HEK293 (cell line): ENCODE measurements at regions not wholly inside any gene's neighbourhood (a gene's known extent, or its start where the extent isn't known, plus 50 kb on each side); places are given as distances from the start of the nearest gene placed in this dataset.
A peak's percentile ranks its signal among the peaks of the same experiment; 100 is the strongest.

ENCODE experiments used
- CTCF ChIA-PET: fragments of 350-600 bp; formaldehyde crosslinking; extraction: SDS; loops from one replicate; lab custom pipeline; 2021; ENCODE audit warnings: antibody characterized with exemption; lab: Yijun Ruan, JAX
- POLR2A ChIA-PET: fragments of 300-600 bp; formaldehyde crosslinking; extraction: SDS; loops from one replicate; lab custom pipeline; 2020; ENCODE audit warnings: antibody characterized with exemption, inconsistent platforms; lab: Yijun Ruan, JAX
- H3K27ac ChIP-seq: fragments of 200-500 bp; sonication (Bioruptor generic); 2 replicates; pipeline ENCODE4 v1.5.1; 2014; ENCODE audit warnings: low read depth, low read length, control low read depth, inconsistent platforms; ENCODE audit errors: extremely low read depth
- H3K36me3 ChIP-seq, 2 experiments: fragments of 200-500 bp in 1 of 2; sonication (Bioruptor generic) in 1 of 2; 1 replicate in 1 of 2; 2 replicates in 1 of 2; pipeline ENCODE4 v1.5.1; 2014 to 2017; ENCODE audit warnings: inconsistent platforms in 2 of 2, low read length in 2 of 2; ENCODE audit not compliant: control insufficient read depth in 2 of 2, insufficient read depth in 1 of 2
- H3K4me1 ChIP-seq: fragments of 200-500 bp; sonication (Bioruptor generic); 2 replicates; pipeline ENCODE4 v1.5.1; 2014; ENCODE audit warnings: mild to moderate bottlenecking, low read length, inconsistent platforms; ENCODE audit not compliant: control insufficient read depth, insufficient read depth
- H3K4me3 ChIP-seq: 2 replicates; pipeline ENCODE4 v1.5.1; 2011; ENCODE audit warnings: low read depth, mild to moderate bottlenecking, control low read depth, low read length, moderate library complexity
- H3K9me3 ChIP-seq: fragments of 200-500 bp; sonication (Bioruptor generic); 2 replicates; pipeline ENCODE4 v1.5.1; 2014; ENCODE audit warnings: low read depth, low read length, inconsistent platforms; ENCODE audit not compliant: control insufficient read depth, insufficient read depth
- BCL11B ChIP-seq: fragments of 450-650 bp; formaldehyde crosslinking; IDR thresholded peaks from 2 replicates; pipeline ENCODE4 v1.5.1; 2016; ENCODE audit warnings: low read depth, missing biosample characterization, missing genetic modification characterization
- ELK4 ChIP-seq: IDR thresholded peaks from 2 replicates; pipeline ENCODE4 v1.6.1; 2011; ENCODE audit warnings: mild to moderate bottlenecking, low read depth, low read length, borderline replicate concordance
- GLIS2 ChIP-seq: fragments of 450-650 bp; formaldehyde crosslinking; IDR thresholded peaks from 2 replicates; pipeline ENCODE4 v1.5.1; 2016; ENCODE audit warnings: missing biosample characterization, missing genetic modification characterization
- OSR2 ChIP-seq: fragments of 450-650 bp; formaldehyde crosslinking; IDR thresholded peaks from 2 replicates; pipeline ENCODE4 v1.5.1; 2016; ENCODE audit warnings: missing biosample characterization, missing genetic modification characterization
- PBX3 ChIP-seq: sonication (generic); formaldehyde crosslinking; IDR thresholded peaks from 2 replicates; pipeline ENCODE4 v1.8.1; 2022; ENCODE audit warnings: mild to moderate bottlenecking, moderate library complexity, missing genetic modification reagents
- PRDM6 ChIP-seq: fragments of 450-650 bp; formaldehyde crosslinking; IDR thresholded peaks from 2 replicates; pipeline ENCODE4 v1.5.1; 2017; ENCODE audit warnings: missing biosample characterization, missing genetic modification characterization
- ZBTB1 ChIP-seq: fragments of 450-650 bp; formaldehyde crosslinking; IDR thresholded peaks from 2 replicates; pipeline ENCODE4 v1.5.1; 2016; ENCODE audit warnings: missing biosample characterization, missing genetic modification characterization
- ZBTB20 ChIP-seq: fragments of 450-650 bp; formaldehyde crosslinking; IDR thresholded peaks from 2 replicates; pipeline ENCODE4 v1.5.1; 2016; ENCODE audit warnings: missing biosample characterization, missing genetic modification characterization
- ZFP37 ChIP-seq: fragments of 450-650 bp; formaldehyde crosslinking; IDR thresholded peaks from 2 replicates; pipeline ENCODE4 v1.5.1; 2016; ENCODE audit warnings: missing biosample characterization, missing genetic modification characterization
- ZIC2 ChIP-seq: fragments of 450-650 bp; formaldehyde crosslinking; IDR thresholded peaks from 2 replicates; pipeline ENCODE4 v1.5.1; 2016; ENCODE audit warnings: missing biosample characterization, missing genetic modification characterization
- ZNF133 ChIP-seq: fragments of 450-650 bp; formaldehyde crosslinking; IDR thresholded peaks from 2 replicates; pipeline ENCODE4 v1.5.1; 2016; ENCODE audit warnings: missing biosample characterization, missing genetic modification characterization
- ZNF138 ChIP-seq: fragments of 450-650 bp; formaldehyde crosslinking; IDR thresholded peaks from 2 replicates; pipeline ENCODE4 v1.5.1; 2016; ENCODE audit warnings: missing biosample characterization, missing genetic modification characterization, borderline replicate concordance
- ZNF157 ChIP-seq: fragments of 450-650 bp; formaldehyde crosslinking; IDR thresholded peaks from 2 replicates; pipeline ENCODE4 v1.5.1; 2016; ENCODE audit warnings: missing biosample characterization, missing genetic modification characterization
- ZNF266 ChIP-seq: fragments of 450-650 bp; formaldehyde crosslinking; IDR thresholded peaks from 2 replicates; pipeline ENCODE4 v1.5.1; 2016; ENCODE audit warnings: missing biosample characterization, missing genetic modification characterization, low read depth
- ZNF274 ChIP-seq, 2 experiments: fragments of 200-500 bp in 1 of 2; fragments of 450-650 bp in 1 of 2; sonication (Bioruptor generic) in 1 of 2; formaldehyde crosslinking in 1 of 2; IDR thresholded peaks; 2 replicates each; pipeline versions ENCODE4 v1.5.1 to v1.6.1; 2014 to 2016; ENCODE audit warnings: borderline replicate concordance in 1 of 2, inconsistent platforms in 1 of 2, low read length in 1 of 2, missing biosample characterization in 1 of 2, missing genetic modification characterization in 1 of 2
- ZNF426 ChIP-seq: fragments of 450-650 bp; formaldehyde crosslinking; IDR thresholded peaks from 2 replicates; pipeline ENCODE4 v1.5.1; 2017; ENCODE audit warnings: missing biosample characterization, missing genetic modification characterization, mild to moderate bottlenecking, inconsistent platforms, moderate library complexity
- ZNF530 ChIP-seq: fragments of 450-650 bp; formaldehyde crosslinking; IDR thresholded peaks from 2 replicates; pipeline ENCODE4 v1.5.1; 2016; ENCODE audit warnings: low read depth, missing biosample characterization, missing genetic modification characterization
- ZNF544 ChIP-seq: fragments of 450-650 bp; formaldehyde crosslinking; IDR thresholded peaks from 2 replicates; pipeline ENCODE4 v1.5.0; 2017; ENCODE audit warnings: missing biosample characterization, missing genetic modification characterization
- ZNF621 ChIP-seq: fragments of 450-650 bp; formaldehyde crosslinking; IDR thresholded peaks from 2 replicates; pipeline ENCODE4 v1.5.1; 2017; ENCODE audit warnings: missing biosample characterization, missing genetic modification characterization
- ZNF624 ChIP-seq: fragments of 450-650 bp; formaldehyde crosslinking; IDR thresholded peaks from 2 replicates; pipeline ENCODE4 v1.5.1; 2017; ENCODE audit warnings: missing biosample characterization, missing genetic modification characterization
- ZNF677 ChIP-seq: fragments of 450-650 bp; IDR thresholded peaks from 2 replicates; pipeline ENCODE4 v1.5.0; 2018; ENCODE audit warnings: missing biosample characterization, mild to moderate bottlenecking, missing genetic modification characterization, moderate library complexity
- ZNF768 ChIP-seq: fragments of 450-650 bp; formaldehyde crosslinking; IDR thresholded peaks from 2 replicates; pipeline ENCODE4 v1.5.1; 2018; ENCODE audit warnings: missing biosample characterization, mild to moderate bottlenecking, missing genetic modification characterization
- TF ChIP-seq, protein P1 (sequence below): fragments of 450-650 bp; formaldehyde crosslinking; IDR thresholded peaks from 2 replicates; pipeline ENCODE4 v1.5.1; 2016; ENCODE audit warnings: missing biosample characterization, missing genetic modification characterization
- TF ChIP-seq, protein P2 (sequence below): fragments of 450-650 bp; IDR thresholded peaks from 2 replicates; pipeline ENCODE4 v1.5.1; 2018; ENCODE audit warnings: missing biosample characterization, missing genetic modification characterization
- TF ChIP-seq, protein P3 (sequence below): fragments of 450-650 bp; formaldehyde crosslinking; optimal IDR thresholded peaks from 2 replicates; pipeline ENCODE3; 2016; ENCODE audit warnings: missing biosample characterization, mild to moderate bottlenecking, missing genetic modification characterization
- TF ChIP-seq, protein P4 (sequence below): fragments of 450-650 bp; formaldehyde crosslinking; IDR thresholded peaks from 2 replicates; pipeline ENCODE4 v1.5.1; 2017; ENCODE audit warnings: missing biosample characterization, missing genetic modification characterization

GRCh38 chr5:158465086-158465972, 606.4 kb upstream of the CLINT1 start:
- no peak overlapping the region for H3K27ac ChIP-seq
- POLR2A ChIA-PET = no interaction called here
- no peaks in the 10 kb centered on the region for H3K9me3 ChIP-seq
- no peaks in the 10 kb centered on the region for H3K36me3 ChIP-seq
- peaks cover 7% of the 10 kb centered on the region for H3K4me1 ChIP-seq
- CTCF ChIA-PET = no interaction called here
- no peak overlapping the region for H3K4me3 ChIP-seq
- TF ChIP-seq ZNF624 (tag by site-specific recombination) (no peak), ZNF274 (IDR thresholded peaks at IDR 0.05; ENCODE audit: low read length) (no peak), ZNF274 (tag by site-specific recombination; IDR thresholded peaks at IDR 0.05; ENCODE audit: borderline replicate concordance) (no peak), ZNF544 (tag by site-specific recombination) (no peak), ZNF677 (no peak), ZNF768 (tag by site-specific recombination) (0 out of 2 replicates have a peak, but pooled peaks have one; percentile 3), GLIS2 (tag by site-specific recombination) (no peak), ZNF133 (no peak), ZNF426 (no peak), ZBTB20 (tag by site-specific recombination) (no peak), ZIC2 (tag by site-specific recombination) (no peak), ZFP37 (tag by site-specific recombination) (no peak), PRDM6 (tag by site-specific recombination) (peak; percentile 75), ZNF621 (tag by site-specific recombination) (no peak), ZNF157 (tag by site-specific recombination) (no peak), ZNF266 (no peak), ZNF138 (no peak), BCL11B (tag by site-specific recombination) (no peak), OSR2 (tag by site-specific recombination) (peak; percentile 25; the same call in 1 of the 2 replicates), ZBTB1 (no peak), ZNF530 (tag by site-specific recombination) (no peak), ELK4 (no peak), PBX3 (no peak)
- TF ChIP-seq, protein P1, sequence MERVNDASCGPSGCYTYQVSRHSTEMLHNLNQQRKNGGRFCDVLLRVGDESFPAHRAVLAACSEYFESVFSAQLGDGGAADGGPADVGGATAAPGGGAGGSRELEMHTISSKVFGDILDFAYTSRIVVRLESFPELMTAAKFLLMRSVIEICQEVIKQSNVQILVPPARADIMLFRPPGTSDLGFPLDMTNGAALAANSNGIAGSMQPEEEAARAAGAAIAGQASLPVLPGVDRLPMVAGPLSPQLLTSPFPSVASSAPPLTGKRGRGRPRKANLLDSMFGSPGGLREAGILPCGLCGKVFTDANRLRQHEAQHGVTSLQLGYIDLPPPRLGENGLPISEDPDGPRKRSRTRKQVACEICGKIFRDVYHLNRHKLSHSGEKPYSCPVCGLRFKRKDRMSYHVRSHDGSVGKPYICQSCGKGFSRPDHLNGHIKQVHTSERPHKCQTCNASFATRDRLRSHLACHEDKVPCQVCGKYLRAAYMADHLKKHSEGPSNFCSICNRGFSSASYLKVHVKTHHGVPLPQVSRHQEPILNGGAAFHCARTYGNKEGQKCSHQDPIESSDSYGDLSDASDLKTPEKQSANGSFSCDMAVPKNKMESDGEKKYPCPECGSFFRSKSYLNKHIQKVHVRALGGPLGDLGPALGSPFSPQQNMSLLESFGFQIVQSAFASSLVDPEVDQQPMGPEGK (tag by site-specific recombination) = no peak
- TF ChIP-seq, protein P2, sequence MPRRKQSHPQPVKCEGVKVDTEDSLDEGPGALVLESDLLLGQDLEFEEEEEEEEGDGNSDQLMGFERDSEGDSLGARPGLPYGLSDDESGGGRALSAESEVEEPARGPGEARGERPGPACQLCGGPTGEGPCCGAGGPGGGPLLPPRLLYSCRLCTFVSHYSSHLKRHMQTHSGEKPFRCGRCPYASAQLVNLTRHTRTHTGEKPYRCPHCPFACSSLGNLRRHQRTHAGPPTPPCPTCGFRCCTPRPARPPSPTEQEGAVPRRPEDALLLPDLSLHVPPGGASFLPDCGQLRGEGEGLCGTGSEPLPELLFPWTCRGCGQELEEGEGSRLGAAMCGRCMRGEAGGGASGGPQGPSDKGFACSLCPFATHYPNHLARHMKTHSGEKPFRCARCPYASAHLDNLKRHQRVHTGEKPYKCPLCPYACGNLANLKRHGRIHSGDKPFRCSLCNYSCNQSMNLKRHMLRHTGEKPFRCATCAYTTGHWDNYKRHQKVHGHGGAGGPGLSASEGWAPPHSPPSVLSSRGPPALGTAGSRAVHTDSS = no peak
- TF ChIP-seq, protein P3, sequence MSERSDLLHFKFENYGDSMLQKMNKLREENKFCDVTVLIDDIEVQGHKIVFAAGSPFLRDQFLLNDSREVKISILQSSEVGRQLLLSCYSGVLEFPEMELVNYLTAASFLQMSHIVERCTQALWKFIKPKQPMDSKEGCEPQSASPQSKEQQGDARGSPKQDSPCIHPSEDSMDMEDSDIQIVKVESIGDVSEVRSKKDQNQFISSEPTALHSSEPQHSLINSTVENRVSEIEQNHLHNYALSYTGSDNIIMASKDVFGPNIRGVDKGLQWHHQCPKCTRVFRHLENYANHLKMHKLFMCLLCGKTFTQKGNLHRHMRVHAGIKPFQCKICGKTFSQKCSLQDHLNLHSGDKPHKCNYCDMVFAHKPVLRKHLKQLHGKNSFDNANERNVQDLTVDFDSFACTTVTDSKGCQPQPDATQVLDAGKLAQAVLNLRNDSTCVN = no peak
- TF ChIP-seq, protein P4, sequence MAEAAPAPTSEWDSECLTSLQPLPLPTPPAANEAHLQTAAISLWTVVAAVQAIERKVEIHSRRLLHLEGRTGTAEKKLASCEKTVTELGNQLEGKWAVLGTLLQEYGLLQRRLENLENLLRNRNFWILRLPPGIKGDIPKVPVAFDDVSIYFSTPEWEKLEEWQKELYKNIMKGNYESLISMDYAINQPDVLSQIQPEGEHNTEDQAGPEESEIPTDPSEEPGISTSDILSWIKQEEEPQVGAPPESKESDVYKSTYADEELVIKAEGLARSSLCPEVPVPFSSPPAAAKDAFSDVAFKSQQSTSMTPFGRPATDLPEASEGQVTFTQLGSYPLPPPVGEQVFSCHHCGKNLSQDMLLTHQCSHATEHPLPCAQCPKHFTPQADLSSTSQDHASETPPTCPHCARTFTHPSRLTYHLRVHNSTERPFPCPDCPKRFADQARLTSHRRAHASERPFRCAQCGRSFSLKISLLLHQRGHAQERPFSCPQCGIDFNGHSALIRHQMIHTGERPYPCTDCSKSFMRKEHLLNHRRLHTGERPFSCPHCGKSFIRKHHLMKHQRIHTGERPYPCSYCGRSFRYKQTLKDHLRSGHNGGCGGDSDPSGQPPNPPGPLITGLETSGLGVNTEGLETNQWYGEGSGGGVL = no peak
